IMR-90 (cell line): ENCODE measurements at regions not wholly inside any gene's neighbourhood (a gene's known extent, or its start where the extent isn't known, plus 50 kb on each side); places are given as distances from the start of the nearest gene placed in this dataset.

Experiments
- FOS ChIP-seq: fragments of 150-350 bp; IDR thresholded peaks from 2 replicates; pipeline ENCODE4 v1.6.1; 2016; ENCODE audit warnings: low read depth, low read length
- MAZ ChIP-seq: IDR thresholded peaks from 2 replicates; pipeline ENCODE4 v1.6.1; 2012; ENCODE audit warnings: low read depth, mild to moderate bottlenecking, low read length, improper control_type of control experiment, moderate library complexity, borderline replicate concordance
- MXI1 ChIP-seq: IDR thresholded peaks from 2 replicates; pipeline ENCODE4 v1.6.1; 2012; ENCODE audit warnings: low read depth, mild to moderate bottlenecking, low read length, moderate library complexity, borderline replicate concordance
- POLR2A ChIP-seq: IDR thresholded peaks from 2 replicates; pipeline ENCODE4 v1.6.1; 2012; ENCODE audit warnings: mild to moderate bottlenecking, low read depth, low read length
- RAD21 ChIP-seq: IDR thresholded peaks from 2 replicates; pipeline ENCODE4 v1.6.1; 2012; ENCODE audit warnings: low read length, improper control_type of control experiment
- SMC3 ChIP-seq: fragments of 150-350 bp; IDR thresholded peaks from 2 replicates; pipeline ENCODE4 v1.6.1; 2016; ENCODE audit warnings: low read depth, mild to moderate bottlenecking, antibody characterized with exemption, low read length, moderate library complexity
- TF ChIP-seq, protein P1 (sequence below): conservative IDR thresholded peaks from 2 replicates; pipeline ENCODE4 v1.5.1; 2012; ENCODE audit warnings: mild to moderate bottlenecking, low read depth, low read length, improper control_type of control experiment
- TF ChIP-seq, protein P2 (sequence below): fragments of 150-350 bp; IDR thresholded peaks from 2 replicates; pipeline ENCODE4 v1.6.1; 2017; ENCODE audit warnings: mild to moderate bottlenecking, antibody characterized with exemption, low read length, low read depth

DNA sequence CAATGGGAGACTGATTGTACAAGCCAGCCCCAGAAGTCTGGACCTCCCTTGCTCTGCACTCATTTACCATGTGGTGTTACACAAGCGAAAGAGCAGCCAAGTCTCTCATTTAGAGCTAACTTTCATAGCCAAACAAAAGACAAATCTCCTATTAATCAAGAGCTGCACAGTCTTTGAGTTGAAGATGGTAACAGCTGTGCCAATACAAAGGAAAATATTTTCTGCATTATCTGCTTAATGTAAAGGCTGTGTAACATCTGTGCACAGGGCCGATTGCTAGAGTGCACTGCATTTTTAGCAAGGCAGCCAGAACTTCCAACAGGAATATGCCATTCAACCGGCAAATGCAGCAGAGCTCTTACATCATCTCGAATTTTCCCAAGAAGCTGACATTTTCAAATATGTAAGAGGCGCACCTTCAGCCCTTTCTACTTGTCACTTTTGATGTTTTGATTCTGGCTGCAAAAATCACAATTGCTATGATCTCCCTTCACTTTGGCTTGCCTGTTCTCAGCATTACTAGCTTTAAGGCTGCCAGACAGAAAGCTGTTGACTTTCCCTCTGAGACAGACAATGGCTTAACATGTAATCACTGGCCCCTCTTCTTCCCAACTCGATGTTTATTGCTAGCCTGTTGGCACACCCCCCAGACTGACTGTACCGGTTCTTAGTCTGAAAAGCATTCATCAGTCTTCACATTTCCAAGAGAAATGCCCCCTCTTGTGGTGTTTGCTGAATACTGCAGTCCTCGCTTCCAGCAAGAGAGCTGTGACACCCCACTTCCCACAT lies 96.9 kb upstream of the TANK start:
- TF ChIP-seq, protein P1, sequence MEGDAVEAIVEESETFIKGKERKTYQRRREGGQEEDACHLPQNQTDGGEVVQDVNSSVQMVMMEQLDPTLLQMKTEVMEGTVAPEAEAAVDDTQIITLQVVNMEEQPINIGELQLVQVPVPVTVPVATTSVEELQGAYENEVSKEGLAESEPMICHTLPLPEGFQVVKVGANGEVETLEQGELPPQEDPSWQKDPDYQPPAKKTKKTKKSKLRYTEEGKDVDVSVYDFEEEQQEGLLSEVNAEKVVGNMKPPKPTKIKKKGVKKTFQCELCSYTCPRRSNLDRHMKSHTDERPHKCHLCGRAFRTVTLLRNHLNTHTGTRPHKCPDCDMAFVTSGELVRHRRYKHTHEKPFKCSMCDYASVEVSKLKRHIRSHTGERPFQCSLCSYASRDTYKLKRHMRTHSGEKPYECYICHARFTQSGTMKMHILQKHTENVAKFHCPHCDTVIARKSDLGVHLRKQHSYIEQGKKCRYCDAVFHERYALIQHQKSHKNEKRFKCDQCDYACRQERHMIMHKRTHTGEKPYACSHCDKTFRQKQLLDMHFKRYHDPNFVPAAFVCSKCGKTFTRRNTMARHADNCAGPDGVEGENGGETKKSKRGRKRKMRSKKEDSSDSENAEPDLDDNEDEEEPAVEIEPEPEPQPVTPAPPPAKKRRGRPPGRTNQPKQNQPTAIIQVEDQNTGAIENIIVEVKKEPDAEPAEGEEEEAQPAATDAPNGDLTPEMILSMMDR = peak; percentile 90
- TF ChIP-seq RAD21 (peak; percentile 92), FOS (no peak), POLR2A (peak; percentile 41; the same call in 1 of the 2 replicates), SMC3 (peak; percentile 86), MXI1 (no peak), MAZ (0 out of 2 replicates have a peak, but pooled peaks have one; percentile 29)
- TF ChIP-seq, protein P2, sequence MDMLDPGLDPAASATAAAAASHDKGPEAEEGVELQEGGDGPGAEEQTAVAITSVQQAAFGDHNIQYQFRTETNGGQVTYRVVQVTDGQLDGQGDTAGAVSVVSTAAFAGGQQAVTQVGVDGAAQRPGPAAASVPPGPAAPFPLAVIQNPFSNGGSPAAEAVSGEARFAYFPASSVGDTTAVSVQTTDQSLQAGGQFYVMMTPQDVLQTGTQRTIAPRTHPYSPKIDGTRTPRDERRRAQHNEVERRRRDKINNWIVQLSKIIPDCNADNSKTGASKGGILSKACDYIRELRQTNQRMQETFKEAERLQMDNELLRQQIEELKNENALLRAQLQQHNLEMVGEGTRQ = no peak
